IPS-11a (cell line): ENCODE measurements at regions not wholly inside any gene's neighbourhood (a gene's known extent, or its start where the extent isn't known, plus 50 kb on each side); places are given as distances from the start of the nearest gene placed in this dataset.
A peak's percentile ranks its signal among the peaks of the same experiment; 100 is the strongest.

ENCODE experiments used
- H3K4me3 ChIP-seq: one replicate; pipeline ENCODE4 v1.5.1; 2013; ENCODE audit warnings: low read depth, low read length, control low read depth

DNA sequence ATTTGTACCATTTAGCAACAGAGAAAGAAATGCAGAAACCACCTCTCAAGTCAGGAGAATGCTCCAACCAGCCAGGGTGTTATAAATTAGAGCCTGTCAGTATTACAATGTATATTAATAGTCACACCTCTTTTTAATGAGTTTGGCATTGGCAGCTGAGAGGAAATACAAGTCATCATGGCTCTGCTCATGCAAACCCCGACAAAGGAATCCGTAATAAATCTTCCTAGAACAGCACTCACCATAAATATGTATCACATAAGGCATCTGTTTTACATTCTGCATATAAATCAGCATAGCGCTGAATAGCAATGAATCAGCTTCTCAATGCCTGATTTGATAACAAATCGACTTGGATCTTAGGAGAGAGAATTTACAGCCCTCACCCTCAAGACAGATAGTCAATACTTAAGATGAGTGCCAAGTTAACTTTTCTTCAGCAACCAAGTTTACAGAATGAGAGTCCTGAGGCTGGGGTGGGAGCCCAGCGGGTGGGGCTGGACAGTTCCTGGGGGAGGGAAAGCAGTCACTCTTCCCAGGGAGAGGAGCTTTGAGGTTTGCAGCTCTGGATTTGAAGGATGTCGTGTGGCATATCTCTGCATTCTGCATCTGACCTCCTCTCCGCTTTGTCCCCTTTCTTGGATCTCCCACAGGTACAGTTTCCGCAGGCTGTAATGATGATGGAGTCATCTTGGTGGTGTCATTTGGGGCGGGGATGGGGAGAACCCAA, 1034.4 kb upstream of the NR2F2 start:
- no peak overlapping the region for H3K4me3 ChIP-seq

GRCh38 chr15:95296643-95297042, 1033.9 kb upstream of the NR2F2 start:
- no peak overlapping the region for H3K4me3 ChIP-seq

GRCh38 chr15:95298729-95299128, 1031.8 kb upstream of the NR2F2 start:
- H3K4me3 ChIP-seq = no peak overlapping the region

- no peak overlapping the region for H3K4me3 ChIP-seq
These were observed 1029.5 kb upstream of the NR2F2 start for GRCh38 chr15:95300958-95301357.

- H3K4me3 ChIP-seq = no peak overlapping the region
These were observed 1028.3 kb upstream of the NR2F2 start for GRCh38 chr15:95302206-95302605.

DNA sequence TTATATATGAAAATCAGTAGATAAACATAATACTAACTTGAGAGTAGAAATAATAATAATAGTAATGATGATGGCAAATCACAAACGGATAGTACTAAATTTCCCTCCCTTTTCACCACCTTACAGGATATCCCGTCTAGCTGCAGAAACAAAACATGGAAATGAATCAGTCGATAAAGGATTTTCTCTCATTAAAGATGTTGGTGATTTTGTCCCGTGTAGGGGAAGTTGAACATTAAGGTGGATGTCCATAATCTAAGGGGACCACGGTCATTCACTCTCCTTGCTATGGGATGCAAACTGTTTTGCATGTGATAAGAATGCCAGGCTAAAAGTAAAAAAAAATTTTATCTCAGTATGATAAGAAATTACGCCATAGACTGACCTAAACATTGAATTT, 1027.7 kb upstream of the NR2F2 start:
- no peak overlapping the region for H3K4me3 ChIP-seq

DNA sequence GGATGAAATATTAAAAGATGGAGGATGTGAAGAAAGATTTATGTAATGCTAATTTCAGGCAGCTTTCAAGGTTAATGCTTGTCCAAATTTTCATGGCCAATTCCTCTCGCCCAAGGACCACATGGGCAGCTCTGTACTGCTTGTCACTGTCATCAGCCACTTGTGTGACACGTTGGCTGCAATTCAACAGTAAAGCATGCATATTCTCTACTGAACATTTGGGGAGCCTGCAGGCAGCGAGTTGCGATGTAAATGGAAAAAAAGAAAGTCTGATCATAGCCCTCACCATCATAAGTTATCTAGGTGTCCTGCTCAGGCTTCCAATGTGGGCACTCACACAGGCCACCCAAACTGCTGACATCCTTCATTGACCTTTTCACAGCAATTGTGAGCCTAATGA, 1026.8 kb upstream of the NR2F2 start:
- H3K4me3 ChIP-seq = no peak overlapping the region

DNA sequence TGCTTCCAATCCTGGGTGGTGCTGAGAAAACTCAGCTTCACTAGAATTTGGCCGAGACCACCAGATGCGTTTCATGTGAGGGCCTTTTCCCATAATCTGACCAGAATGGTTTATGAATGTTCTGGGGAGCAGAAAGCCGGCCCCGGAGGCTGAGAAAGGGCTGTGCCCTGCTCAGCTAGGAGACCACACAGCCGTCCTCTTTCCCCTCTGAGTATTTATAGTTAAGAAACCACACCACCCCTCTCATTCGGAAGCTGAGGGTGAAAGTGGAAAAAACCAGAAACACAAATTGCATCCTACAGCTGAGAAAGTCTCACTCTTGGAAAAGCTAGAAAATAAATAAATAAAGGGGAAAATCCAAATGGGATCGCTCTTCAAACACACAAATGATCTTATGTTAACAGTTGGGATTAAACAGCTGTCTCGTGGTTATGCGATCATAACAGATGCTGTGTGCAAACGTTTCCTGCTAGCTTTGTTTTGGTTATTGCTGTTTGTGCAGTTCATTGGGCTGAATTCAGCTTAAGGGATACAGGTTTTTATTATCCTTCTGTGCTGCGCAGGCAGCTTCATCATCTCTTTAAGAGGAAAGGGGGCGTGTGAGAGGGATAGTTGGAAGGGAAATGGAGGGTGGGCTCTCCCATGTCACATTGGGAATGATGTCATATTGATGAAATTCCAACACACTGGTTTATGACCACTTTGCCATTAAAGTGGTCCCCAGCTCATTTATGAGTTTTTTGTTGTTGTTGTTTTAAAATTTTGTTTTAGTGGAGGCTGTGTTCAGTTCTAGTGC, 1026.2 kb upstream of the NR2F2 start:
- no peak overlapping the region for H3K4me3 ChIP-seq

DNA sequence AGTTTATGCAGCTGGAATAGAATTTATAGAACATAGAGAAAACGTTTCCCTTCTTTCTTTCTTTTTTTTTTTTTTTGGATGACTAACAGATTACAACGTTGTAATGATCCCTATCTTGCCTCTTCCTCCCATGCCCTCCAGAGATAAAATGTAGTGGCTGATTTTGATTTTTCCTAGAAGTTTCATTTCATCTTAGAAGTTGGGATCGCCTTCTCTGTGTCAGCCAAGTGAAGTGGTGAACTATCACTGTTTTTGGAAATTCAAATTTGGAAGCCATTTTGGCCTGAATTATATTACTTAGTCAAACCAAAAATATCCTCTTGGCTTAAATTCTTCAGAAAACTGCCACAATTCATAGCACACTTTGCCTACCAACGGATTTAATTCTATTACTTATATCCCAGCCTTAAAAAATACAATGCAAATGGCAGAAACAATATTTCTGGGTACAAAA, 1025.5 kb upstream of the NR2F2 start:
- H3K4me3 ChIP-seq = no peak overlapping the region

GRCh38 chr15:95307115-95307514, 1023.4 kb upstream of the NR2F2 start:
- H3K4me3 ChIP-seq = no peak overlapping the region

DNA sequence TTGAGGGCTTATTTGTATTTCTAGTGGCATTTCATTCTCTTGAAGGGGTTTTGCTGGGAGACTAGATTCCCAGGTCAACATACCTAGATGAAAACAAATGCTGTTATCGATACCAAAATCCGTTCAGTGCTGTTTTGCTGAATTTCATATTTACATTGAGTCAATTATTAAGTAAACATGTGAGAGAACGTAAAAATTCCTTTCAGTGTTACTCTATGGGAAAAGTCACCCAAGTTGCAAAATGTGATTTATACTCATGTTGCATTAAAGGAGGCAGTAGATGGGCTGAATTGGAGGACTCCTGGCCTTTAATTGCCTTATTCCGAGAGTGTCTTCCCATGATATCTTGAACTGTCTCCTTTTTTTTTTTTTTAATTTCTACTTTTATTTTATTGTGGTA, 1011.3 kb upstream of the NR2F2 start:
- H3K4me3 ChIP-seq = no peak overlapping the region

GRCh38 chr15:95323796-95324195, 1006.7 kb upstream of the NR2F2 start:
- no peak overlapping the region for H3K4me3 ChIP-seq

- H3K4me3 ChIP-seq = no peak overlapping the region
These were observed 1005.8 kb upstream of the NR2F2 start for GRCh38 chr15:95324656-95325055.

DNA sequence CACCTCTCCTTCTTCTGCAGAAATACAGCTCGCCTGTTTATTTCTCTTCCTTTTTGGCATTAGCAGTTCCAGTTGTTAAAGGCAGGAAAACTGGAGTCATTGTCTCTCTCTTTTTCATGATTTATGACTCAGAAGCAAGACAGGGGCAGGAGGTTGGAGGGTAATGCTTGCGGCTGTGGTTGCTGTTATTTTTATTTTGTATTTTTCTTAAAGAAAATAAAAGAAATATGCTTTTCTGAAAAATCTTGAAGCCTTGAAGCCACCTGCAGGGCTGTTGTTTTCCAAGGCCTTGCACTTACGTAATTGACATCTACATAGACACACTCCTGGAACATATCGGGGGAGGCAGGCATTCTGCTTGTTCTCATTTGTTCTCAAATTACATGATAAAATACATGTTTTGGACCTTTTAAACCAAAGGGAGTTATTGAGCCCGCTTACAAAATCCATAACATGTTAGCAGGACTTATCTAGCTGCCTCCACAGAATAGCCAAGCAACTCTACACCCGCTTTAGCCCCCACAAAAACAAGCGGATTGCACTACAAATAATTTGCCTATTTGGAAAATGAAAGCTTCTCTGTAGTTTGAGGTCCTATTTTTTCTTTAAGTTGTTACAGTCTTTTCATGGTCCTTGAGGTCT, 1004.6 kb upstream of the NR2F2 start:
- no peak overlapping the region for H3K4me3 ChIP-seq

- H3K4me3 ChIP-seq = peak overlapping the region; percentile 9
These were observed 1003.9 kb upstream of the NR2F2 start for GRCh38 chr15:95326431-95327182.

DNA sequence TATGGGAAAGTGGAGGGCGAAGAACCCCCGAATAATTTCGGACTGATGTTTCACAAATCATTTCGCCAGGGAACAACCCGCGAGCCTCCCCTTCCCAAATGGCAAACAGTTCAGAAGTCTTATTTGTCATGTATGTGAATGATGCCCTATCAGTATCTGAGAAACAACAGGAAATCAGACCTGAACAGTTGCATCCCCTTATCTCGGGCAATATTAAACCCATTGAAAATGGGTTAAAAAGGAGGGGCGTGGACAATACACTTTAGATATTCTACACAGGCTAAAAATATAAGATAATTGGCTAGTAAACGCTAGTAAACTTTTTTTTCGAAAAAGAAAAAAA, 1003.3 kb upstream of the NR2F2 start:
- peak overlapping the region; percentile 9 for H3K4me3 ChIP-seq

DNA sequence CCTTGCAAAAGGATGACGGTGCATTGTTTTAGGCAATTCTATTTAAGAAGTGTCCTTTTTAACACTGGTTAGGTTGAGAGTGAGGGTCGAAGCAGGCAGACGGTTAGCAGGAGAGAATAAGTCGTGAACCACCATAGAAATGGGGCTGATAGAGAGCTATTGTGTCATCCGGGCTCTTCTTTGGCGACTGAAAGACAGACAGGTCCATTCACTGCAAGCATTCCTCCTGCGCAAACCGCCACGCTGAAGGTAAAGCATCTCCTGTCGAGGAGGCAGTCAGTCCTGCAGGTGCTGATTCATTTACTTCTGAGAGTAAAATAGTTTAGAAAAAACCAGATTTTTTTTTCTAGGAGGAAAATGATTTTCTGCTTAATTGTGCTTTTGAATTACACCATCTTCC, 1002.8 kb upstream of the NR2F2 start:
- H3K4me3 ChIP-seq = no peak overlapping the region

DNA sequence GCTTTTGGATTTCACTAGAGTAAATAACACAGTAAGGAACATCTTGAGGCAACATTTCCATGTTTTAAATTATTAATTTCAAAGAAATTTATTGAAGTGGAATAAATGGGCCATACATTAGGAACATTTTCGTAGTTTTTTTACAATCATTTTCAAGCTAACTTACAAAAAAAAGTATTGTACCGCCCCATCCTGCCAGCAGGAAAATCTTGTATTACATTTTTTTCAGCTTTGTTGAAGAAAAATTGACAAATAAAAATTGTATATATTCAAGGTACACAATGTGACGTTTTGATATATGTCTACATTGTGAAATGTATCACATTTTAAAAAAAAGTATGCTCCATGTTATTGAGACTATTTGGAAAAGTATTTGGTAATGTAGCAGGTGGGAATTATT, 1001.9 kb upstream of the NR2F2 start:
- no peak overlapping the region for H3K4me3 ChIP-seq

DNA sequence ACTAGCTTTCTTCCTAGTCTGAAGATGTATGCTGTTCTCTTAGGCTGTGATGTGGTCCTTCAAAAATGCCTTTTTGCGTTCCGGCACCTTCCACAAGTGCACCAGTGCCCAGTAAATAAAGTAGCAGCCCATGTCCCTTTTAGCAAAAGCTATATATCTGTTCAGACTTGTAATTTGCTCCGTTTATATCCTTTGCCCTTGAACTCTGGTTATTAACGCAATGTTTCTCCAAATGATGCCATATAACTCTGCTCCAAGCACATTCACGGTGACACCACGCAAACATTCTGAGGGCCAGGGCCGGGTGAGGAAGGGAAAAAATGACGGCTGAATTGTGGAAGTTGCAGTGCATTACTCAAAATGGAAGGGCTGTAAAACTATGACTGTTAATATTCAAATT, 1001.1 kb upstream of the NR2F2 start:
- no peak overlapping the region for H3K4me3 ChIP-seq

GRCh38 chr15:95341686-95342085, 988.8 kb upstream of the NR2F2 start:
- H3K4me3 ChIP-seq = no peak overlapping the region

DNA sequence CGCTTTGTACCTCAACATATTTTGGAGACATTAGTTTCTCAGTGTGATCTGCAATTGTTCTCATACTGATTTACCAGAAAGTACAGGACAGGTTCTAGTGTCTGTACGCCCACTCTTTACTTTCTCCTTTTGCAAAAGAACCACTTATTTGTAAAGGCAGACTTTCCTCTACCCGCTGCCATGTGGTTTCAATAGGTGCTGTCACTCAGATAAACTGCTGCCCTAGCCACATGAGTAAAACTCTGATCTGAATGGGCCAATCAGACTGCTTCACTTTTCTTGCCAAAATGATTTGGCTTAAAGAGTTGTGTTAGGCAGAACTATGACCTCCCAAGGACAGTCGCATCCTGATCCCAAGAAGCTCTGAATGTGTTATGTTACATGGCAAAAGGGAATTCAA, 984.6 kb upstream of the NR2F2 start:
- H3K4me3 ChIP-seq = no peak overlapping the region
